Epithelial cell of prostate (primary cell): ENCODE measurements at regions not wholly inside any gene's neighbourhood (a gene's known extent, or its start where the extent isn't known, plus 50 kb on each side); places are given as distances from the start of the nearest gene placed in this dataset.

Source experiments
- DNase-seq: peaks from one replicate; pipeline ENCODE4 v3.0.0-alpha.2; 2011; ENCODE audit warnings: low read depth, low spot score
- H3K27ac ChIP-seq: fragments of 450-650 bp; 2 replicates; pipeline ENCODE4 v1.5.1; 2017; ENCODE audit warnings: mild to moderate bottlenecking

DNA sequence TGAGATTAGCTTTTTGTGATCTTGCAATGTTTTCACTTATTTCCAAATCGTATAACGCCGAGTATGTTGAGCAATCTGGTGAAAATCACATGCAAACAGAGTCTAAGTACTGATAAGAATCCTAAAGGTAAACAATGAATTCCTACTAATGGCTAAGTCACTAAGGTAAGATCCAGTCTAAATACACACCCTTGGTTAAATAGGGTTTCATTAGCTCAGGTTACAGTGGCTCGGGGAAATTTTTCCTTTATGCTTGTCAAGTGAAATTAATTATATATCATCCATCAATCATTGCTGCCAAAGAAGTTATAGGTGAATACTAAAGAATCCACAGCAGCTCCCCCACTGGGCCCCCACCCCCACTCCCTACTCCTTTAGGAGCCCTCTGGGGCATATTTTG, 139.3 kb downstream of the SOX2 start:
- peak; percentile 6 for DNase-seq
- H3K27ac ChIP-seq, result no peak overlapping the region

DNA sequence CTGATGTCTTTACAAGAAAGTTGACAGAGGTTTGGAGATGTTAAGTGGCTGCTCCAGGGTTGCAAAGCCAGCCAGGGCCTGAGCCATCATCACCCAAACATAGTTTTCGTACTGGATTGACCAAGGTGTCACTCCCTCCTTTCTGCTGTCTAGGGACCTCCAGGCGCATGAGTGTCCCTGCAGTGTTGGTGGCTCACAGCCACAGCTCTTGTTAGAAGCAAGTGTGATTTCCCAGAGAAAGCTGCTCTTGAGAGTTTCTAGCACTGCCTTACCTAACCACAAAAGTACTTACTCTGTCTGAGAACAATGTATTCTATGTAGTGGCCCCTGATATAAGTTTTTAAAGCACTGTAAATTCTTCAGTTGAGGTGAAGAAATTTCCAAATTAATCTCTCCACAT, 144.1 kb downstream of the SOX2 start:
- no peak for DNase-seq
- no peak overlapping the region for H3K27ac ChIP-seq

DNA sequence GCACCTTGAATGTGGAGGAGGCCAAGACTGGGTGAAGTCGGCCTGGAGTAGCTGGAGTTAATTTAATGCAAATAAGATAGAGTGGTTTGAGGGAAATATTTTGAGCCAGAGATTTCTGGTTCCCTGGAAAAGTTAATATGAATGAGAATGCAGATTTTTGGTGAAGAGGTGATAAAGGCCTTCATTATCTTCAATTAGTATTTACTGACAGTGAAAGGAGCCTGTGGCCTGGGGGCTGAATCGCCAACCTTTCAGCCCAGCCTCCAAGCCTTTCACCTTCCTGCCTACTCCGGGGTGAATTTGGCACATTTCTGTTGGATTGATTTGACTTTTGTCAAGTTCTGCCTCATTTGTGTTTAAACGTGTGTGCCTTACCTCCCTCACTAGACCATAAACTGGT, 147.8 kb downstream of the SOX2 start:
- DNase-seq, result no peak
- no peak overlapping the region for H3K27ac ChIP-seq

DNA sequence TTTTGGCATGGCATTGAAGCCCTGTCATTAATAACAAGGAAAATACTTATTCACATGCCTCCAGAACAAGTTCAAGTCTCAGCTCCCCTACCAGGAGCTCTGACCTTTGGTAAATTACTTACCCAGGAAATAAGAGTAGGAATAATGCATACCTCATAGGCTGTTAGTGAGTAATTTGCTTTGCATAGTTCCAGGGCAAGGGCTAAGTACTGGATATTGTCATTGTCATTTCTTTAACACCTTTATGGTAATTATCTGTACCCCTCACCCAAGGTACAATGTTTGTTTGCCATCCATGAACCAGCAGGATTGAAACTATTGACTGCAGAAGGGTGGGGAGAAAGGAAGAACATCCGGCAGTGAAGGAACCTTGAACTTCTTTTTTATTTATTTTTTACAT, 148.5 kb downstream of the SOX2 start:
- H3K27ac ChIP-seq, result no peak overlapping the region
- DNase-seq, result no peak

DNA sequence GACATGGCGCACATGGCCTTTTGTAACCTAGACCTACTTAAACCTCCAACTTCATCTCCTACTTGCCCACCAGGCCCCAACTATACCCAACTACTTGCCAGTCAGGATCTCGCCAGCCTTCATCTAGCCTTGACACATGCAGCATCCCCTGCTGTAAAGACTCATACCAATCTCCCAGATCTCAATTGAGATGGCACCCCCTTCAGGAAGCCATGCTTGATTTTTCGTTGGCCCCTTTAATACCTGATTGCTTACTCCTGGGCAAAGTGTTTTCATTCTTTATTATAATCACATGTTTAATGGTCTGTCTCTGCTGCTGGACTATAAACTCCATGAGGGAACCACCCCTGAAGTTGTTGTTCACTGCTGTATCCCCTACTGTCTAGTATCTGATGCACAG, 150.8 kb downstream of the SOX2 start:
- no peak for DNase-seq
- H3K27ac ChIP-seq, result no peak overlapping the region

DNA sequence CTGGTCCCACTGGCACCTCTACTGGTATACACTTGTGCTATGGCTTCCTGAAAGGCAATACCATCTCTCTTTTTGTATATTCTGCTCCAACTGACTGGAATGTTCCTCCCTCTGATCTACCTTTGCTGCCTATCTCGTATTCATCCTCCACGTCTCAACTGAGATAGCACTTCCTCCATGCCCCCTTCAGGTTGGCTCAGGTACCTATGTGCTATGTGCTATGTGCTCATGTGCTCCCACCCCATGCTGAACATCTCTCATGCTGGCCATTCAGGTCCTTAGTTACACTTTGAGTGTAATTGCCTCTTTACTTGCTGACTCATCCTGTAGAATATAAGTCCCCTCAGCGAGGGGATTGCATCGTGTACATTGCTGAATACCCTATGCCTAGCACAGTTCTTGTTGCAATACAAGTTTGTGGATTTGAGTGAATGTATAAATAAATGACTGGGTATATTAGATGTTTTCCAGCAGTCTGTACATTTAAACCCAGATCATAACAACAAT, 156.9 kb downstream of the SOX2 start:
- no peak for DNase-seq

DNA sequence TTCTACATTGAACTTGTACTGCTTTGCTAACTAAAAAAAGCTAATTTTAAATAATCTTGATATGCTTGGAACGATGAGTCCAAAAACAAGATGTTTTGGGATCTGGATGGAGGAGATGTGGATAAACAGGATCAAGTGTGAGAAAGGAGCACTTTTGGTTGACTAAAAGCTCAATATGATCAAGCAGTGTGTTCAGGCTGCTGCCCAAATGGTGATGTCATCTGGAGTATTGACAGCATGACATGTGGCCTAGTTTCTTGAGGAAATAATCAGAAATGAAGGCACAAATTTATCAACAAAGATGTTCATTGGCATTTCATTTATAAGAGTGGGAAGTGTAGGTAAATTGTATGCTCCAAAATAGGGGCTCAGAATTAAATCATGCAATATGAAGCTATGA, 161.2 kb downstream of the SOX2 start:
- DNase-seq, result no peak
- no peak overlapping the region for H3K27ac ChIP-seq

More for the DNA sequence above, 156.9 kb downstream of the SOX2 start:
- no peak overlapping the region for H3K27ac ChIP-seq

DNA sequence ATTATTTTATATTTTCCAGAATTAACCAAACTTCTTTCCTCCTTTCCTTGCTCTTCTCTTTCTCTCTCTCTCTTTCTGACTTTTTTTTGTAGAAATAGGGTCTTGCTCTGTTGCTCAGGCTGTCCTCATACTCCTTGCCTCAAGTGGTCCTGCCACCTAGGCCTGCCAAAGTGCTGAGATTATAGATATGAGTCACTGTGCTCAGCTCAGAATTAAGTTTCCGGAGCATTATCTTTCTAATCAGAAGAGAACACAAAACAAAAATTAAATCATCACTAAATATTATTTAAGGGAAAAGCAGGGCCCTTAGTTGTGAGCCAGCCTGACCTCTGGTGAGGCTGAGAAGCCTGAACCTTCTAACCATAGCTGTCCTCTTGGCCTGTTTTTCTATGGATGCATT, 168.2 kb downstream of the SOX2 start:
- no peak for DNase-seq
- H3K27ac ChIP-seq, result no peak overlapping the region

DNA sequence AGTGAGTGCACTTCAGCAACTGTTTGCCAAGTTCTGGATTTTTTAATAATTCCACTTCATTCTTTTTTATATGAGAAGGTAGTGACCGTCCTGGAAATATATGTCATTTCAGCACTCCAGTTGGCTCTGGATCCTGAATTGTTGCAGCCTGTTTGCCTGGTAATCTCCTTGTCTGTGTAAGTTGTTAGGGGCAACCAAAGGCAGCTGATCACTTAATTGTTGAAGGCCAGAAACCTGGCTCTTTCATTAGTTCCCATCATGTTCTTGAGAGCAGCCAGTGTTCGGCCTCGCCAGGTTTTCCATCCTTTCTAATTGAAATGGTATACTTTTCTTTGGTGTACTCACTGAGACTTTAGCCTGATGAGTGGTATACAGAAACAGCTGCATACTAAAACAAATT, 168.6 kb downstream of the SOX2 start:
- no peak overlapping the region for H3K27ac ChIP-seq
- DNase-seq, result no peak

DNA sequence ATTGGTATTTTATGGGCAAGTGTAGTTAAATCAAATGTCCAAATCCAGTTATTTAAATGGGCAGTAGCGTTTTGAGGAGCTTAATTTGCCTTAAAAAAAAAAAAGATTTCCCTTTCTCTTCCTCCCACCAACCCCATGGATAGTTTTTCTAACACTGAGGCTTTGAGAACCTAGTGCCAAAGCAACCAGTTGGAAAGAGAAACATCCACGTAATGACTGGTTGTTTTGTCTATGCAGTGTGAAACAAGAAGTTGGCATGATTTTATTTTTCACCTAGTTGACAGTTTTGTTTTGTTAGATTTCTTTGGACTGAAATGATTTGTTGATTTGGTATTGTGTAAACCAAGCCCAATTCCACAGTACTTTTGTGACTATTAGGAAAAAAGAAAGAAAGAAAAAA, 170.0 kb downstream of the SOX2 start:
- H3K27ac ChIP-seq, result no peak overlapping the region
- DNase-seq, result no peak

DNA sequence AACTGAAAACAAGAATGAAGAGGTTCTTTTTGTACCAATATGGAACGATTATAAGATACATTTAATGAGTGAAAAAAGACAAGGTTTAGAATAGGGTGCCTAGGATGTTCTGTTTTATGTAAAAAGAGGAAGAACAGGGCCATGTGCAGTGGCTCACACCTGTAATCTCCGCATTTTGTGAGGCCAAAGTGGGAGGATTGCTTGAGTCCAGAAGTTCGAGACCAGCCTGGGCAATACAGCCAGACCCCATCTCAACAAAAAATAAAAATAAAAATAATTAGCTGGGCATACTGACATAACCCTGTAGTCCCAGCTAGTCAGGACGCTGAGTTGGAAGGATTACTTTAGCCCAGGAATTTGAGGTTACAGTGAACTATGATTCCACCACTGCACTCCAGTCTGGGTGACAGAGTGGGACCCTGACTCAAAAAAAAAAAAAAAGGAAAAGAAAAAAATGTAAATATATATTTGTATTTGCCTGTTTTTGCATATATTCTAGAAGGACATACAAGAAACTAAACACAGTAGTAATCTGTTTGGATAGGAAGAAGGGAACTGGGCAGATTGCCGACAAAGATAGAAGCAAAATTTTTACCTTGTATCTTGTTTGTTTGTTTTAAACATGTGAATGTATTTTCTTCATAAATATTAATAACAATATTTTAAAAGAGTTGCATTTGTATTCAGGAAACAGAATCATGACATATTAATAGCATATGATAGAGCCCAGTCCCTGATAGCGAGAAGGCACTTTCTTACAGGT, 174.3 kb downstream of the SOX2 start:
- DNase-seq, result no peak
- peak overlapping the region; percentile 10 for H3K27ac ChIP-seq

DNA sequence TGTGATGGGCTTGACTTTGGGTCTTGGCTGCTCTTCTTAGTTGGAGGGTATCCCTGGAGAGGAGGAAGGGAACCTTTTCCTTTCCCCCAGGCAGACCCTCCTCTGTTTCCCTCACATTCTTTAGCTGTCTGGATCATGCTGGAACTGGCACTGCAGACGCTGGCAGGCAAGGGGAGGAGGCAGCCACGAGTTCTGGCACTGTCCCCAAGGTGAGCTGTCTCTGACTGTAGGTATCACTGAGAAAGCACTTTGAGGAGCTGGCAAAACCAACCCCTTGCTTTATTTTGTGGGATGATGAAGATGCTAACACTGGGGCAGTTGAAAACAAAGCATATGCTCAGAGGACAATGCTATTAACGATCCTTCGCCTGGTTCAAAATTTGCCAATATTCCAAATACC, 175.0 kb downstream of the SOX2 start:
- peak; percentile 46 for DNase-seq
- H3K27ac ChIP-seq, result peak overlapping the region; percentile 10

DNA sequence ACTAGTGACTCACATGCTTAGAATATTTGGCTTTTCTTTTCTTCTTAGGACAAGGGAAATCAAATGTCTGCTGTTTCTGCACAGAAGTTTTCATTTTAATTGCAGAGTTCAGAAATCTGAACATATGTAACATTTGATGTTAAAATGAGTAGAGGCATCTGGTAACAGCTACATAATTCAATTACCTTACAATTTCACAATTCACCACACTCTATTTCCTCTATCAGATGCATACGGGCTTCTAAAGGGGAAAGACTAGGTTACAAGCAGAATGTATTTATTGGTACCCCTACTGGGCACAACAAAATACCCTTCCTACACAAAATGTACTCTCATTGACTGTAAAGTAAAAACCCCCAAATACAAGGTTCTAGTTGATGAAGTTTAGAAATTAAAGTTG, 176.0 kb downstream of the SOX2 start:
- no peak for DNase-seq
- no peak overlapping the region for H3K27ac ChIP-seq

DNA sequence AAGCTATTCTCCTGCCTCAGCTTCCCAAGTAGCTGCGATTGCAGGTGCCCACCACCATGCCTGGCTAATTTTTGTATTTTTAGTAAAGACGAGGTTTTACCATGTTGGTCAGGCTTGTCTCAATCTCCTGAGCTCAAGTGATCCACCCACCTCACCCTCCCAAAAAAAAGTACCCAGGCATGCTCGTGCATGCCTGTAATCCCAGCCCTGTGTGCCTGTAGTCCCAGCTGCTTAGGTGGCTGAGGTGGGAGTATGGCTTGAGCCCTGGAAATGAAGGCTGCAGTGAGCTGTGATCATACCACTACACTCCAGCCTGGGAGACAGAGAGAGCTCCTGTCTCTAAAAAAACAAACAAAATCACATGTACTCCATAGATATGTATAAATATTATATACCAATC, 176.5 kb downstream of the SOX2 start:
- DNase-seq, result no peak
- H3K27ac ChIP-seq, result no peak overlapping the region

DNA sequence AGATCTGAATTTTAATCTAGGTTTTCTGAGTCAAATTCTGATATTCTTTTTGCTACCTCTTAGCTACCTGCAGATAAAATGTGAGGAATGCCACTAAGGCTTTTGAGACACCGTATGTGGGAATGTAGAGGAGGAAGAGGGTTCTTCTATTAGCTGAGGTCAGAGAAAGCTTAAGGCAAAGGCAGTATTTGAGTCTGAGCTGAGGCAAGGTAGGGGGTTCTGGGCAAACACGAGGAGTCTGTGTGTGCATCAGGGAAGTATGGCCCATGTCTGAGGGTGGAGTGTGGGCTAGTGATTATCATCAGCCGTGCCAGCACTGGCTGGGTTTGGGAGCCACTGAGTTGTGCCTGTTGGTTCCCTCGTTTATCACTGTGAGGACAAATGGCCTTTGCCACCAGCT, 181.1 kb downstream of the SOX2 start:
- H3K27ac ChIP-seq, result no peak overlapping the region
- no peak for DNase-seq

DNA sequence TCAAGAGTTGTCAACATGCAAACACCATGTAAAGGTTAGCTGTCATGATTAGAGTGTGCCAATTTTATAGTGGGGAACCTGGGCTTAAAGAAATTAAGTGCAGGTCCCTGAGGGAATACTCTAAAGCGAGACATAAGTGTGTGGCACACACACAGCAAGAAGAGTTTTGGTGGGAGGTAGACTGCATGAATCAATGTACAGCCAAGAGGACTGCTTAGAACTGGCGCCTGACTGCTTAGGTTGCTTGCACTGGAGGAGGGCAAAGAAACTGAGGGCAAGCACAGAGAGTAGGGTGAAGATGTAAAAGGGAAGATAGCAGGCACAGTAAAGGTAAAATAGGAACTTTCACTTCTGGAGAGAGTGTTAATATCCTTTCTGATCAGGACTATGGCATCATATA, 184.9 kb downstream of the SOX2 start:
- no peak overlapping the region for H3K27ac ChIP-seq
- no peak for DNase-seq

DNA sequence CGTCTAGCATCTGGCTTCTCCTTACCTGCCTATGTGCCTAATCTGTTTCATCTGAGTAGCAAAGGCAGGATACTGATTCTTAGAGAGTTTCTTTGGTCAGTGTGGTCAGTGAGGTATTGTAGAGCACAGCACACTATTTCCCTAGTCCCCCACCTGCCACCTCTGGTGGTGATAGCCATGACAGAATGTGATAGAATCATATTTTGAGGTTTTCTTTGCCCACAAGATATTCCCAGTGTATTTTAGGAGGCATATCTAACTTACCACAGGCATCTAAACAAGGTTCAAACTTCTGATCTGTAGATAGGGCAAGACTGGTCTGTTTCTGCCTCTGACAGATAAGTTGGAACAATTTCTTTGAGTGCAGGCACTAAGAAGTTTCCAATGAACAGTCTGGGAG, 188.0 kb downstream of the SOX2 start:
- DNase-seq, result no peak
- H3K27ac ChIP-seq, result no peak overlapping the region

DNA sequence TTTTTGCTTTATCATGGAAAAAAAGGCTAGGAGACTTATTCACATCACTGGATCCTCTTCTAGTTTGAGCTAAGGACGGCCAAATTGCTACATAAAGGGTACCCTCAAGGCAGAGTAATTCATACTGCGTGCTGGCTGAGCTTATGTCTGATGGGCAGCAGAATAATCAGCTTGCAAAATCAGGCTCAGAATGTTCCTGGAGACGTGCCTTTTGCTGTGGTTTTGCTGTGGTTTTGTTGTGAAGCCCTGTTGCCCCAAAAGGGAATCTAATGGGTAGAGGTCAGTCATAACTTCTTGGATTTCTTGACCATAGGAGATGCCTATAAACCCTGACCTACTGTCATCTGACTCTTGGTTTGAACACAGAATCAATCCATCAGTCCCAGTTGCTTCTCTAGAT, 189.9 kb downstream of the SOX2 start:
- no peak for DNase-seq
- H3K27ac ChIP-seq, result no peak overlapping the region

DNA sequence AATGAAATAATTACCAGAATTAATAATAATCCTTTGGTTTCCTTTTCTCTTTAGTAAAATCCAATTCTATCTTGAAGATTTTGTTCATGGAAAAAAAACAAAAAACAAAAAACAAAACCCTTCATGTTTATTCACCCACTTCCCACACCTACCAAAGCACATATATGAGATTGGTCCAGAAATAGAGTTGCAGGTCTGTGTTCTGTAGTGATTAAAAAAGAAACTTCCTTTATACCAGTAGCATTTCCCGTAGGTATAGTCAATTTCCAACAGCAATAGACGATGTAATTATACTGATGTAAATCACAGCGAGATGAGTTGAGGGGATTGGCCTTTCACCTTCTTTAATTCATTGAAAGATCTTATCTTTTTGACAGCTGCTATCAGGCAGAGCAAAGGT, 194.6 kb downstream of the SOX2 start:
- DNase-seq, result no peak

DNA sequence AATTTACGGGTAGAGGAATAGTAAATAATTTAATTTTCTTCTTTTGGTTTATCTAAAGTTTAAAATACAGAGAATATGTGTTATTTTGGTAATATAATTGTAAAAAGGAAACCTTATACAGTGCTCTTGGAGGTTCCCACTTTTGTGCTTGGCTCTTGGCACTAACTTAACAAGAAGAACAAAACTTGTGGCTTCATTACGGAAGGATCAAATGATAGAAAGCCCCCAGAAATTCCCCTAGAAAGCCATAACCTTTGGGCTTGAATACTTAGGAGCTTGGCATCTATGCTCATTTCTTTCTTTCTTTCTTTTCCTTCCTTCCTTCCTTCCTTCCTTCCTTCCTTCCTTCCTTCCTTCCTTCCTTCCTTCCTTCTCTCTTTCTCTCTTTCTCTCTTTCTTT, 197.5 kb downstream of the SOX2 start:
- no peak for DNase-seq
- no peak overlapping the region for H3K27ac ChIP-seq

More for the DNA sequence above, 194.6 kb downstream of the SOX2 start:
- no peak overlapping the region for H3K27ac ChIP-seq

DNA sequence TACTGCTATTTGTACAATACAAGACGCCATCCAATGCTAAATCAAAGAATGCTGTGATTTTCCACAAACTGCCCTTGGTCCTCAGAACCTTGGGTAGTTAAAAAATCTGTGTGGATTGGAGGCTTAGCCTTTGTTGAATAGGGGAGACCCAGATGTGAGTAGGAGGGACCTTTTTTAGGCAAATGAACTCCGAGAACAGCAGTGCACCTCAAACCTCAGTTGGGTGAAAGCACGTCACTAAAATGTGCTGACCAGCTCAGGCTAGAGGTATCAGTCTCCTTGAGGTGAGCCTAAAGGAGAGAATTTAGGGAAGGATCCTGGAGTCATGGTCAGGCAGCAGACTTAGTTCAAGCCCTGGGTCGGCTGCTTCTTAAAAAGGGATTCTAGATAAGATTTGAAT, 200.7 kb downstream of the SOX2 start:
- no peak for DNase-seq
- H3K27ac ChIP-seq, result no peak overlapping the region

DNA sequence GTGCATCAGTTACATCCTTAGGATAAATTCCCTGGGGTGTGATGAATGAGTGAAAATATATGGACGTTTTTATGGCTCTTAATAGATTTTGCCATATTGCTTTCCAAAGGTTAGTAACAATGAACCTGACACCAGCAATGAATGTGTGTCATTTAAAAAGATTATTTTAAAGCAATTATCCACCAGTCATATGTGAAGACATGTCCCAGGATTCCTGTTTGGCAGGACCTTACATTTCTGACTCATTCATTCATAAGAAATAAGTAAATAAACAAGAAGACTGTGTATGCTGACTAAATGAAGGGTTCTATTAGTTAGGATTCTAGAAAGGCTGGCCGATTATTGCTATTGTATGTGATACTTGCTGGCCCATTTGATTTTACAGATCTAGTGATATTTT, 201.5 kb downstream of the SOX2 start:
- no peak overlapping the region for H3K27ac ChIP-seq
- peak; percentile 71 for DNase-seq
